DOHH2 (cell line): ENCODE measurements at regions not wholly inside any gene's neighbourhood (a gene's known extent, or its start where the extent isn't known, plus 50 kb on each side); places are given as distances from the start of the nearest gene placed in this dataset.

Experiments
- EZH2phosphoT487 ChIP-seq: fragments of 200-600 bp; sonication (generic); IDR thresholded peaks from 2 replicates; pipeline ENCODE4 v1.6.1; 2017; ENCODE audit warnings: borderline replicate concordance, mild to moderate bottlenecking, antibody characterized with exemption, low read length, moderate library complexity, mixed read lengths
- TF ChIP-seq, protein P1 (sequence below): fragments of 200-600 bp; sonication (generic); IDR thresholded peaks from one replicate; pipeline ENCODE4 v1.5.1; 2014; ENCODE audit warnings: antibody characterized with exemption, mild to moderate bottlenecking, low read depth, low read length; ENCODE audit not compliant: poor library complexity, severe bottlenecking

GRCh38 chr13:76168661-76169060 lies 532.5 kb downstream of the LMO7 start:
- TF ChIP-seq, protein P1, sequence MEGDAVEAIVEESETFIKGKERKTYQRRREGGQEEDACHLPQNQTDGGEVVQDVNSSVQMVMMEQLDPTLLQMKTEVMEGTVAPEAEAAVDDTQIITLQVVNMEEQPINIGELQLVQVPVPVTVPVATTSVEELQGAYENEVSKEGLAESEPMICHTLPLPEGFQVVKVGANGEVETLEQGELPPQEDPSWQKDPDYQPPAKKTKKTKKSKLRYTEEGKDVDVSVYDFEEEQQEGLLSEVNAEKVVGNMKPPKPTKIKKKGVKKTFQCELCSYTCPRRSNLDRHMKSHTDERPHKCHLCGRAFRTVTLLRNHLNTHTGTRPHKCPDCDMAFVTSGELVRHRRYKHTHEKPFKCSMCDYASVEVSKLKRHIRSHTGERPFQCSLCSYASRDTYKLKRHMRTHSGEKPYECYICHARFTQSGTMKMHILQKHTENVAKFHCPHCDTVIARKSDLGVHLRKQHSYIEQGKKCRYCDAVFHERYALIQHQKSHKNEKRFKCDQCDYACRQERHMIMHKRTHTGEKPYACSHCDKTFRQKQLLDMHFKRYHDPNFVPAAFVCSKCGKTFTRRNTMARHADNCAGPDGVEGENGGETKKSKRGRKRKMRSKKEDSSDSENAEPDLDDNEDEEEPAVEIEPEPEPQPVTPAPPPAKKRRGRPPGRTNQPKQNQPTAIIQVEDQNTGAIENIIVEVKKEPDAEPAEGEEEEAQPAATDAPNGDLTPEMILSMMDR: no peak
- no peak for TF ChIP-seq EZH2phosphoT487
